COLO668 (cell line): ENCODE measurements at regions not wholly inside any gene's neighbourhood (a gene's known extent, or its start where the extent isn't known, plus 50 kb on each side); places are given as distances from the start of the nearest gene placed in this dataset.
"Not testable (repeated sequence)": the region's sequence is repeated elsewhere in the genome, so short reads cannot be mapped to it uniquely, and the experiment has no call there.

ENCODE experiments used
- DNase-seq: peaks from one replicate; lab custom pipeline; 2025; ENCODE audit not compliant: unreplicated experiment; lab: John Stamatoyannopoulos, UW

GRCh38 chr2:215667585-215668377 lies 231.9 kb upstream of the FN1 start:
- no peak for DNase-seq

GRCh38 chr2:215664847-215665525 lies 229.1 kb upstream of the FN1 start:
- no peak for DNase-seq

DNA sequence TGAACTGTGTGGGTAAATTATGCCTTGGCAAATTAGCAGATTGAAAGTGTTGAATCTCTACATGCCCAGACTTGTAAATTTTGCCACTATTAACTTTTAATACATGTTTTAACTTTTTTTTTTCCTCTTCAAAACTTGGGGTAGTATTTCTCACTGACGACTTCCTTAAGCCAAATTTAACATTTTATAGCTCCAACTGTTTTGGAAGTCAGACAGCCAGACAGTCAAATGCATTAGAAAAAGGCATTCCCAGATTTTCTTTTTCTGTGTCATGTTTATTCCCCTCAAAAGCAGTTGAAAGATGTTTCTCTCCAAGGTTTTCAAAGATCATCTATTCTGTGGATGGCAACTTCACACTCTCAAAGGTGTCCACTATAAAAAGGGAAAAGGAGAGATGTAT lies 226.8 kb upstream of the FN1 start:
- DNase-seq: no peak

DNA sequence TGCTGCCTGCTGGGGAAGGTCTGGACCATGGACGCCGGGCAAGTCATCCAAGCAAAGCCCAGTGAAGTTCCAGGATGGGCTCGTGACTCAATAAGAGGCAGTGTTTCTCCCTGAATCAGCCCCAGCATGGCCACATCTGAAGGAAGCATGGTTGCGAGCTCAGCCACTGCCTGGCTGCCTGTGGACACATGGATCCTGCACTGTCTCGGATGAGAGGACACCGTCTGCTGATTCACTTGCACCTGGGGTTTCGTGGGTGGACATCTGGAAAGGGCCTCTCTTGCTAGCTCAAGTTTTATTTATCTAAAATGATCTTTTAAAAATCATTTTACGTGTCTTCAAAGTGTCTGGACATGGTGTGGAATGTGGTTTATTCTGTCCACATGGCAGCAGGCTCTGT lies 224.8 kb upstream of the FN1 start:
- DNase-seq: no peak

DNA sequence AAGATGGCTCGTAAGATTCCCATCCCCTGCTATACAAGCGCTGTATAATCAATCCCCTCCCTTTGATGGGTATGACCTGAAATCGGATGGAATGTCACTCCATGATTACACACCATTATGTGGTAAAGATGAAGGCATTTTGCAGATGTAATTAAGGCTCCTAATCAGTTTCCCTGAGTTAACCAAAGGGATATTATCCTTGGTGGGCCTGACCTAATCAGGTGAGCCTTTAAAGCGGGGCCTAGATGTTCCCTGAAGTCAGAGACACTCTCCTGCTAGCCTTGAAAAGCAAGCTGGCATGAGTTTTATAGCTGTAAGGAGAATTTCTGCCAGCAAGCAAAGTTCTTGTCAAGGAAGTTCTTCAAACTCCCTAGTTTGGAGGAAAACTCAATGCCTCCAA lies 223.8 kb upstream of the FN1 start:
- DNase-seq: no peak

DNA sequence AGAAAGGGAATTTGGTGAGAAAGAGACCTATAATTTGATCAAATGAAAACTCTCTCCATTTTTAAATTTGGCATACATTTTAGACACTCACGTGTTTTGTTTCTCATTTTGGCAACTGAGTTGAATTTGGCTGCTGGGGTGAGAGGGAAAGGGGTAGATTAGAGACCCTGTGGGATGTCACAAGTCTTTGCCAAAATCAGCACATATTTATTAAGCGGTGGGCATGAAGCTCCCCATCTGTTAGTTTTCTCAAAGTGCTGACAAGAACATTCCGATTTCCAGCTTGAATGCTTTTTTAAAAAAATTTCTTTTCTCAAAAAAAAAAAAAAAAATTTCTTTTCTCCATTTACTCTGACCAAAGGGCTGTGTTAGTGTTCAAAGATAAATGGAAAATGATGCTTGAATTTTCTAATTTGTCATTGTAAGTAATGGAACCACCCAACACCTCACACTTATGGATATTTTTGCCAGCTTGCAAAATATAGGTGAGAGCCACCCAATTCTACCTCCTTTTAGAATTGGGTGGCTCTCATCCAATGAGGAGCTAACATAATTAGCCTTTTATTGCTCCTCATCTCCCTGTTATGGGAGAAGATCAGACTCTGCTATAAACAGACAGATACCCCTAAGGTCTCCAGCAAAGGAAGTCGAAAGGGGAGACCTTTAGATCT lies 222.9 kb upstream of the FN1 start:
- no peak for DNase-seq

DNA sequence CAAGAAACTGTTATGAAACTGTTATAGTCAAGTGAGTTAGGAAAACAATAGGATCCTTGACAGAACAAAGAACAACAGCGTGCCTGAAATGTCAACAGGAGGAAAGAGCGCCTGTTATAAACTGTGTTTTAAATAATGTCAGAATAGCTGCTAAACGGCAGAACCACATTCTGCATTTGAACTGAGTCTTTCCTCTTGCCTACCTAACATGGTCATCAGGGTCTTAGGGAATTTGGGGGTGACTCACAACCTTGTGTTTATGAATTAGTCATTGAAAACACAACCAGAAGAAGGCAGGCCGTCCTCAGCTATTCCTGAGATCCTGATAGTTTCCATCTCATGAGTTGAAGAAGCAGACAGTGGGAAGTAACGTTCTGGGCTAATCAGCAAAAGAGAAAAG lies 222.0 kb upstream of the FN1 start:
- DNase-seq: no peak

DNA sequence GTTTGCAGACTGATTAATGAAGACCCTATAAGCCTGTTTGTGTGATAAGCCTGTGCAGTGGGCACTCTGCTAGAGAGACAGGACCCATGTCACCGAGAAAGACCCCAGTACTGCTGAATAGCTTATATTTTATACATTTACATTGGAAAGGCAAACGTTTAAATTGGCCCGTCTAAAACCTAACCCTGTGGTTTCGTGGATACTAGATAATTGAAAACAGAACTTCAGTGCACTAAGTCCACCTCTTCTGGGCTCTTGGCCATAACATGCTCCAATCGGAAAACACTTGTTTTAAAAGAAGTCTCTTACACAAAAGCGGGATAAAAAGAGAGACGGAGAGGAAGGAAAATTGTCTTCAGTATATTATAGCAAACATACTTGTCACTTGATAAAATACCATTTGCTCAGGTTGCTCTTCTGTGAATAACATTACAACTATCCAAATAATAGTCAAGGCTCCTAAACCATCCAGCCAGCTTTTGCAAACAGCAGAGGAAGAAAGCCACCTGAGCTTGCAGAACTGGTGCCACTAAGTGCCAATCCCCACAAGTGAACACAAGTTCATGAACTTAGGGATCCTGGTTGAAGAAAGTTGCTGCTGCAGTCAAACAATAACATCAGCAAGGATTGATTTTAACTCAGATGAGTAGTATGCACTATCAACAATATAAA lies 218.4 kb upstream of the FN1 start:
- no peak for DNase-seq

- no peak for DNase-seq
These were observed 217.6 kb upstream of the FN1 start for GRCh38 chr2:215653344-215654030.

- DNase-seq: no peak
These were observed 216.5 kb upstream of the FN1 start for GRCh38 chr2:215652388-215652787.

GRCh38 chr2:215651412-215651811 lies 215.5 kb upstream of the FN1 start:
- no peak for DNase-seq

DNA sequence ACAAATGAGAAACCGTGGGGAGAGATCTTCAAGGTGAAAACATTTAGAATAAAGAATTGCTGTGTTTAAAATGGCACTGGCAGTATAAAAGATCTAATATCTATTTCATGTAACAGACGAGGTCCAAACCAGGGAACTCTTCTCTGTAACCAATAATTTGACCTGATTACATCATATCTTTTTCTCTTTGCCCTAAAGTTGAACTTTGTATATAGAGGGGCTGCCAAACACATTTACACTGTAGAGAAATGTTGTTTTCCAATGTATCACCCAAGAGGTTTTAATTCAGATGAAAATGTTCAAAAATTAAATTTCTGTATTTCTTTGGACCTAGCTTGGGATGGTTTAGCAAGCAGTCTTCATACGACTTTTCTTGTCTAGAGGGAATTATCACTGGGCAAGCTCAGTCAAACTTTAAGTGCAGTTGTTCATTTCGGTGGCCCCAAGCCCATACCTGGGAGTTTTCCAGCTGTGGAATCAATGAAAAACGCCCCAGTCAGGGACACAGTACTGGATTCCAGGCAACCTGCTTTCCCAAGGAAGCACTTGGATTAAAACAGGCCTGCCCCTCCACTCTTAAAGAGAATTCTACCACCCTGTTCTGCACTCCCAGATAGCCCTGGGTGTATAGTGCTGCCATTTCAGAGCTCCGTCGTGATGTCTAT lies 208.5 kb upstream of the FN1 start:
- no peak for DNase-seq

- DNase-seq: no peak
These were observed 202.8 kb upstream of the FN1 start for GRCh38 chr2:215638687-215639086.

DNA sequence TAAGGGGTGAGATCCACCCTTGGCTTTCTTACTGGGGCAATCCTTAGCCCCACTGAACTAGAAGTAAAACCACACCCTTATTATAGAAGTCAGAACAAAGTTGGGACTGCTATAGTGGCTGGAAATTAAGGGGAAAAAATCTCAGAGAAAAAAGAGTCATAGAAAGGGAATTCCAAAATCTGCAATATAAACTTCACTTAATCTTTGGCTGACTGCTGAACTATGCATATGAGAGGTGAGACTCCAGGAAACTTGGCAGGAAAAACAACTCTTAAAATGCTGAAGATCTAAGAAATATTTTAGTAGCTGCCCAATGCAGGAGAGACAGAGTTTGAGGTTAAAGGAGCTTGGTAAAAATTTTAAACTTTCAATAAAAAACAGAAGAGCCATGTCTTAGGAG lies 201.8 kb upstream of the FN1 start:
- DNase-seq: no peak

- no peak for DNase-seq
These were observed 200.9 kb upstream of the FN1 start for GRCh38 chr2:215636816-215637215.

- DNase-seq: no peak
These were observed 199.9 kb upstream of the FN1 start for GRCh38 chr2:215635788-215636139.

DNA sequence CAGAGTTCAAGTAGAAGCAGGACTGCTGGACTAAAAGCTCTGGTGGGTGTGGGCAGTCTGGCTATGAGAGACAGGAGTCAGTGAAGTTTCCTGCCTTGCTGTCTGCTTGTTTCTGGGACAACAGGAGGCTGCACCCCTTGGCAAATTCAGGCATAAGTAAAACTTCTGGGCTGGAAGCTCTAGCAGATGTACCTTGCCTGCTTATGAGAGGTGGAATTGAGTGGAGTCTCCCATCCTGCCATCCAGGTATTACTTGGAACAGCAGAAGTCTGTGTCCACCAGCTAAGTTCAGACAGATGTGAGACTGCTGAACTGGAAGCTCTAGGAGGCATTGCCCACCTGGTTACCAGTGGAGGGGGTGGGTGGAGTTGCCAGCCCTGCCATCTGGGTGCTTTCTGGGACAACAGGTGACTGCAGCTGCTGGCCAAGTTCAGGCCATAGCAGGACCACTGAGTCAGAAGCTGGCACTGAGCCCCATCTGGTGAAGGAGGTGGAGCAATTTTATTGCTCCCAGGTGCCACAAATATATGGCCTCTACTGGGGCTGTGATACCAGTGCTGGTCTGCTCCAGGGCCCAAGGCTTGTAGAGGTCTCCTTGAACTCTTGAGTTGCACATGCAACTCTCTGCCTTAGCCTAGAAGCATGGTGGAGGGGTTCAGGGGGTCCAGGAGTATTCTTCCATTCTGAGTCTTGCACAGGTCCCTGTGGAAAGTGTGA lies 199.4 kb upstream of the FN1 start:
- DNase-seq: no peak

DNA sequence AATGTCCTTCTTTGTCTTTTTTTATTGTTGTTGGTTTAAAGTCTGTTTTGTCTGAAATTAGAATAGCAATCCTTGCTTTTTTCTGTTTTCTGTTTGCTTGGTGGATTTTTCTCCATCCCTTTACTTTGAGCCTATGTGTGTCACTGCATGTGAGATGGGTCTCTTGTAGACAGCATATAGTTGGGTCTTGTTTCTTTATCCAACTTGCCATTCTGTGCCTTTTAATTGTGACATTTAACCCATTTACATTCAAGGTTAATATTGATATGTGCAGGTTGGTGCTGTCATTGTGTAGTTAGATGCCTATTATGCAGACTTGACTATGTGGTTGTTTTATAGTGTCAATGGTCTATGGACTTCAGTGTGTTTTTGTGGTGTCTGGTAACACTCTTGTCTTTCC lies 197.5 kb upstream of the FN1 start:
- DNase-seq: no peak

DNA sequence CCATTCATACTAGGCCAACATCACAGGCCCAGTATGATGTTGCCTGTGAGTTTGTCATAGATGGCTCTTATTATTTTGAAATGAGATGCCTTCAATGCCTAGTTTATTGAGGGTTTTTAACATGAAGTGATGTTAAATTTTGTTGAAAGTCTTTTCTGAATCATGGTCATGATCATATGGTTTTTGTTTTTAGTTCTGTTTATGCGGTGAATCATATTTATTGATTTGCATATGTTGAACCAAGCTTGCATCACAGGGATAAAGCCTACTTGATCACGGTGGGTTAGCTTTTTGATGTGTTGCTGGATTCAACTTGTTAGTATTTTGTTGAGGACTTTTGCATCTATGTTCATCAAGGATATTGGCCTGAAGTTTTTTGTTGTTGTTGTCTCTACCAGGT lies 195.8 kb upstream of the FN1 start:
- DNase-seq: no peak

DNA sequence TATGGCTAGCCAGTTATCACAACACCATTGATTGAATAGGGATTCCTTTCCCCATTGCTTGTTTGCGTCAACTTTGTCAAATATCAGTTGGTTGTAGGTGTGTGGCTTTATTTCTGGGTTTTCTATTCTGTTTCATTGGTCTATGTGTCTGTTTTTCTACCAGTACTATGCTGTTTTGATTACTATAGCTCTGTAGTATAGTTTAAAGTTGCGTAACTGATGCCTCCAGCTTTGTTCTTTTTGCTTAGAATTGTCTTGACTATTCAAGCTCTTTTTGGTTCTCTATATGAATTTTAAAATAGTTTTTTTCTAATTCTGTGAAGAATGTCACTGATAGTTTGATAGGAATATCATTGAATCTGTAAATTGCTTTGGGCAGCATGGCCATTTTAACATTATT lies 194.9 kb upstream of the FN1 start:
- not testable (repeated sequence) for DNase-seq
